ENCODE measurements at regions not wholly inside any gene's neighbourhood (a gene's known extent, or its start where the extent isn't known, plus 50 kb on each side); places are given as distances from the start of the nearest gene placed in this dataset.

- H3K4me2 ChIP-seq = no peak overlapping the region
- H3K27me3 ChIP-seq (ENCODE audit: insufficient read depth) = no peaks in the 10 kb centered on the region
- H2AFZ ChIP-seq = no peak overlapping the region
- no peak overlapping the region for H3K4me3 ChIP-seq
- H3F3A ChIP-seq (replicated peaks; ENCODE audit: low read depth) = no peaks in the 10 kb centered on the region
- ATAC-seq (no peak), DNase-seq (ENCODE audit: low spot score) (no peak)
- H3K4me3 Mint-ChIP-seq = no peak overlapping the region
- no peaks in the 10 kb centered on the region for H3K27me3 Mint-ChIP-seq (ENCODE audit: insufficient read depth, low read depth, poor library complexity)
- H4K20me1 ChIP-seq (replicated peaks; ENCODE audit: insufficient read depth) = no peaks in the 10 kb centered on the region
- no peaks in the 10 kb centered on the region for H3K79me2 ChIP-seq (replicated peaks; ENCODE audit: insufficient read depth)
- H3K36me3 ChIP-seq (ENCODE audit: insufficient read depth) = no peaks in the 10 kb centered on the region
- H3K4me1 Mint-ChIP-seq = peaks cover 4% of the 10 kb centered on the region; the same call in 2 of the 3 replicates
- H3K9me2 ChIP-seq (ENCODE audit: insufficient read depth) = no peaks in the 10 kb centered on the region
- H3K27ac Mint-ChIP-seq = no peak overlapping the region
- H3K27ac ChIP-seq (ENCODE audit: low read depth) = no peak overlapping the region
- H3K9me3 Mint-ChIP-seq = no peaks in the 10 kb centered on the region
- H3K36me3 Mint-ChIP-seq (ENCODE audit: low read depth) = no peaks in the 10 kb centered on the region
- no peaks in the 10 kb centered on the region for H3K4me1 ChIP-seq (ENCODE audit: insufficient read depth)
- TF ChIP-seq EZH2 (IDR thresholded peaks at IDR 0.05; ENCODE audit: low read depth, unreplicated experiment) (no peak), ZNF462 (CRISPR knock-in tag; IDR thresholded peaks at IDR 0.05) (no peak), POLR2AphosphoS5 (IDR thresholded peaks at IDR 0.05; ENCODE audit: low read depth) (no peak), EZH2phosphoT487 (IDR thresholded peaks at IDR 0.05; ENCODE audit: unreplicated experiment) (no peak), ZNF331 (CRISPR knock-in tag; IDR thresholded peaks at IDR 0.05; ENCODE audit: low read depth) (no peak), JUNB (IDR thresholded peaks at IDR 0.05; ENCODE audit: unreplicated experiment) (no peak), CTCF (conservative IDR thresholded peaks at IDR 0.05; ENCODE audit: low read depth in 2 of 2) (no peak), REST (IDR thresholded peaks at IDR 0.05; ENCODE audit: unreplicated experiment) (no peak), ETS1 (IDR thresholded peaks at IDR 0.05) (no peak), NANOG (IDR thresholded peaks at IDR 0.05; ENCODE audit: borderline replicate concordance) (no peak), ZNF114 (CRISPR knock-in tag; IDR thresholded peaks at IDR 0.05) (no peak), CREB1 (CRISPR knock-in tag; IDR thresholded peaks at IDR 0.05; ENCODE audit: low read depth) (no peak), STAT1 (IDR thresholded peaks at IDR 0.05; ENCODE audit: unreplicated experiment) (no peak)
Measured at GRCh38 chr16:55209626-55210025, 114.4 kb upstream of the IRX6 start.
